ENCODE measurements at regions not wholly inside any gene's neighbourhood (a gene's known extent, or its start where the extent isn't known, plus 50 kb on each side); places are given as distances from the start of the nearest gene placed in this dataset.

DNA sequence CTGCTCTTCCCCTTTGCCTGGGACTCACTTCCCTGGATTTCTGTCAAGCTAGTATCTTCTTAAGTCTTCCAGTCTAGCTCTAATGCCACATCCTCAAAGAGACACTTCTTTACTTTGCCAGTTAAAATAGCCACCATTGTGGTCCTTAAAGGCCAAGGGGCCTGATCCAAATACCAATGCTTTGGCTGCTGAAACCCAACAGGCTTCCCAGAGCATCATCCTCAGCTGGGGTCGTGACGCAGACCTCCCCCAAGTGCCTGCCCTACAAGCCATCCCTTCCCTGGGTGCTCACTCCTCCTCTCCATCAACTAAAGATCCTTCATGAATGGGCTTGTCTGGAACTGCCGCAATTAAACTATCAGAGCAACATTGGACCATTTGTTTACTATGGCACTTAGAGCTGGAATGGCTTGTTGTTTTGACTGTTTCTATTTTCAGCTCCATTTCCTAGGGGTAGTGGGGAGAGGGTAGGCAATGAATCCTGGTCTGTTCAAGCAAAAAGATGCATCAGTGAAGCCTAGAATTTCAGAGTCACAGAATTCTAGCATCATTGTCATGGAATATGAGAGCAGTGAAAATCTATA lies 79.6 kb upstream of the SIRPA start:
- TF ChIP-seq CTCF (IDR thresholded peaks at IDR 0.05 in 4 of 5, conservative IDR thresholded peaks at IDR 0.05 in 1 of 5) = no peak
- no peak for TF ChIP-seq POLR2A (IDR thresholded peaks at IDR 0.05)

Measured in gastrocnemius medialis (tissue), 4 donors.